BE2C (cell line): ENCODE measurements at regions not wholly inside any gene's neighbourhood (a gene's known extent, or its start where the extent isn't known, plus 50 kb on each side); places are given as distances from the start of the nearest gene placed in this dataset.

Experiments used
- DNase-seq: peaks from one replicate; pipeline ENCODE4 v3.0.0-alpha.2; 2020
- H3K27me3 ChIP-seq: fragments of 250-450 bp; sonication (Bioruptor Pico); 2 replicates; pipeline ENCODE4 v1.5.1; 2020; ENCODE audit warnings: mild to moderate bottlenecking
- H3K36me3 ChIP-seq: fragments of 250-450 bp; sonication (Bioruptor Pico); 2 replicates; pipeline ENCODE4 v1.5.1; 2020; ENCODE audit warnings: mild to moderate bottlenecking
- H3K4me1 ChIP-seq: fragments of 250-450 bp; sonication (Bioruptor Pico); 2 replicates; pipeline ENCODE4 v1.5.1; 2020
- H3K4me3 ChIP-seq: 2 replicates; pipeline ENCODE4 v1.5.1; 2011; ENCODE audit warnings: low read depth, low read length
- H3K9me3 ChIP-seq: fragments of 250-450 bp; sonication (Bioruptor Pico); 2 replicates; pipeline ENCODE4 v1.5.1; 2020
- TF ChIP-seq, protein P1 (sequence below): IDR thresholded peaks from 2 replicates; pipeline ENCODE4 v1.5.1; 2012; ENCODE audit warnings: mild to moderate bottlenecking, low read depth, low read length

DNA sequence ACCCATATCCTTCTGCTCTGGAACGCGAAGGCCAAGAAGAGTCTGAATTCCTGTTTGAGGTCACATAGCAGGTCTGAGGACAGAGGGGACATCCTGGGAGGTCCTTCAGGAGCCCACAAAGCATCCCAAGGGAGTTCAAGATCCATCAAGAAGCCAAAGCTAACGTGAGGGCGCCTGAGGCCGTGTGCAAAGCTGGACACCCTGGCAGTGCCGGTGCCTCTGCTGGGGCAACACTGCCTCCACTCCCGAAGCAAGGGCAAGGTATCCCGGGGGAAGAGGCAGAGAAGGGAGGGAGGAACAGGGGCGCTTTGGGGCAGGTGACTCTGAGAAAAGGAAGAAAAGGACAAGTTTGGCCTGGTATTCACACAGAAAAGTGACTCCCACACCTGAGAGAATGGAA, 50.3 kb upstream of the CDON start:
- no peaks in the 10 kb centered on the region for H3K27me3 ChIP-seq
- peaks cover 50% of the 10 kb centered on the region for H3K4me1 ChIP-seq
- no peaks in the 10 kb centered on the region for H3K9me3 ChIP-seq
- DNase-seq, result peak; percentile 35
- no peaks in the 10 kb centered on the region for H3K36me3 ChIP-seq
- peak overlapping the region; percentile 68 for H3K4me3 ChIP-seq
- TF ChIP-seq, protein P1, sequence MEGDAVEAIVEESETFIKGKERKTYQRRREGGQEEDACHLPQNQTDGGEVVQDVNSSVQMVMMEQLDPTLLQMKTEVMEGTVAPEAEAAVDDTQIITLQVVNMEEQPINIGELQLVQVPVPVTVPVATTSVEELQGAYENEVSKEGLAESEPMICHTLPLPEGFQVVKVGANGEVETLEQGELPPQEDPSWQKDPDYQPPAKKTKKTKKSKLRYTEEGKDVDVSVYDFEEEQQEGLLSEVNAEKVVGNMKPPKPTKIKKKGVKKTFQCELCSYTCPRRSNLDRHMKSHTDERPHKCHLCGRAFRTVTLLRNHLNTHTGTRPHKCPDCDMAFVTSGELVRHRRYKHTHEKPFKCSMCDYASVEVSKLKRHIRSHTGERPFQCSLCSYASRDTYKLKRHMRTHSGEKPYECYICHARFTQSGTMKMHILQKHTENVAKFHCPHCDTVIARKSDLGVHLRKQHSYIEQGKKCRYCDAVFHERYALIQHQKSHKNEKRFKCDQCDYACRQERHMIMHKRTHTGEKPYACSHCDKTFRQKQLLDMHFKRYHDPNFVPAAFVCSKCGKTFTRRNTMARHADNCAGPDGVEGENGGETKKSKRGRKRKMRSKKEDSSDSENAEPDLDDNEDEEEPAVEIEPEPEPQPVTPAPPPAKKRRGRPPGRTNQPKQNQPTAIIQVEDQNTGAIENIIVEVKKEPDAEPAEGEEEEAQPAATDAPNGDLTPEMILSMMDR, result no peak

DNA sequence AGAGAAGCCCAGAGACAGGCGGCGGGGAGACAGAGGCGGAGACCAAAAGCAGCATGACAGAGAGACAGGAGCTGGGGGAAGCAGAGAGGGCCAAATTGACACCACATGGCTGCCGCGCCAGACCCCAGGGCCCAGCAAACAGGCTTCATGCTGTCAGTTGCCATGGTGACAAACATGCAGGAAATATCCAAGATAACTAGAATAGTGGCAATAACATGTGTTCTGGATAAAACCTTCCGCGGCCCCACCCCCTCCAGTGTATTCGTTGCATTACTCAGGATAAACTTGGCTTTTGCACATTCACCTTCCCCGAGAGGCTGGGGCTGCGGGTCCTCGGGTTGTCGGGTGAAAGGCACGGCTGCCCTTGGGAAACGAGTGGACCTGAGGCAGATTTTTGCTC, 49.9 kb upstream of the CDON start:
- no peaks in the 10 kb centered on the region for H3K27me3 ChIP-seq
- H3K4me3 ChIP-seq, result peak overlapping the region; percentile 68
- TF ChIP-seq, protein P1, result no peak; the same call in 1 of the 2 replicates
- DNase-seq, result peak; percentile 96
- no peaks in the 10 kb centered on the region for H3K36me3 ChIP-seq
- no peaks in the 10 kb centered on the region for H3K9me3 ChIP-seq
- H3K4me1 ChIP-seq, result peaks cover 50% of the 10 kb centered on the region
